Smooth muscle cell (in vitro differentiated cells): ENCODE measurements at regions not wholly inside any gene's neighbourhood (a gene's known extent, or its start where the extent isn't known, plus 50 kb on each side); places are given as distances from the start of the nearest gene placed in this dataset.

Experiments used
- DNase-seq: peaks from one replicate; lab custom pipeline; 2025; ENCODE audit not compliant: unreplicated experiment; lab: John Stamatoyannopoulos, UW
- H2AFZ ChIP-seq: fragments of 200-600 bp; sonication (generic); 2 replicates; pipeline ENCODE4 v1.6.0; 2016; ENCODE audit warnings: antibody characterized with exemption, low read depth, mild to moderate bottlenecking
- H3F3A ChIP-seq: fragments of 200-600 bp; sonication (generic); 2 replicates; pipeline ENCODE4 v1.6.0; 2017; ENCODE audit warnings: antibody characterized with exemption, low read depth
- H3K27ac ChIP-seq: fragments of 200-600 bp; sonication (generic); 2 replicates; pipeline ENCODE4 v1.5.1; 2016; ENCODE audit warnings: low read depth, mild to moderate bottlenecking
- H3K27me3 ChIP-seq: fragments of 200-600 bp; sonication (generic); 2 replicates; pipeline ENCODE4 v1.6.1; 2016; ENCODE audit warnings: low read depth, mild to moderate bottlenecking
- H3K36me3 ChIP-seq: fragments of 200-600 bp; sonication (generic); 2 replicates; pipeline ENCODE4 v1.5.1; 2016; ENCODE audit warnings: low read depth
- H3K4me1 ChIP-seq: fragments of 200-600 bp; sonication (generic); 2 replicates; pipeline ENCODE4 v1.5.1; 2016; ENCODE audit warnings: low read depth
- H3K4me2 ChIP-seq: fragments of 200-600 bp; sonication (generic); 2 replicates; pipeline ENCODE4 v1.6.0; 2016; ENCODE audit warnings: mild to moderate bottlenecking
- H3K4me3 ChIP-seq: fragments of 200-600 bp; sonication (generic); 2 replicates; pipeline ENCODE4 v1.5.1; 2016; ENCODE audit warnings: mild to moderate bottlenecking
- H3K79me2 ChIP-seq: fragments of 200-600 bp; sonication (generic); 2 replicates; pipeline ENCODE4 v1.6.0; 2016; ENCODE audit warnings: low read depth, mild to moderate bottlenecking
- H3K9ac ChIP-seq: fragments of 200-600 bp; sonication (generic); 2 replicates; pipeline ENCODE4 v1.6.0; 2016; ENCODE audit warnings: low read depth
- H3K9me3 ChIP-seq: fragments of 200-600 bp; sonication (generic); replicated peaks from 2 replicates; pipeline ENCODE4 v1.5.1; 2016; ENCODE audit warnings: low read depth
- H4K20me1 ChIP-seq: fragments of 200-600 bp; sonication (generic); 2 replicates; pipeline ENCODE4 v1.6.0; 2016; ENCODE audit warnings: low read depth
- WGBS: methylation state at CpG from one replicate; pipeline ENCODE4 v1.1.7; 2016; ENCODE audit warnings: low lambda C conversion rate; 5-methylcytosine and 5-hydroxymethylcytosine counted together
- TF ChIP-seq, protein P1 (sequence below): fragments of 200-600 bp; sonication (generic); IDR thresholded peaks from 2 replicates; pipeline ENCODE4 v1.5.1; 2017; ENCODE audit warnings: borderline replicate concordance, mild to moderate bottlenecking, antibody characterized with exemption; ENCODE audit not compliant: insufficient read depth, poor library complexity, severe bottlenecking

DNA sequence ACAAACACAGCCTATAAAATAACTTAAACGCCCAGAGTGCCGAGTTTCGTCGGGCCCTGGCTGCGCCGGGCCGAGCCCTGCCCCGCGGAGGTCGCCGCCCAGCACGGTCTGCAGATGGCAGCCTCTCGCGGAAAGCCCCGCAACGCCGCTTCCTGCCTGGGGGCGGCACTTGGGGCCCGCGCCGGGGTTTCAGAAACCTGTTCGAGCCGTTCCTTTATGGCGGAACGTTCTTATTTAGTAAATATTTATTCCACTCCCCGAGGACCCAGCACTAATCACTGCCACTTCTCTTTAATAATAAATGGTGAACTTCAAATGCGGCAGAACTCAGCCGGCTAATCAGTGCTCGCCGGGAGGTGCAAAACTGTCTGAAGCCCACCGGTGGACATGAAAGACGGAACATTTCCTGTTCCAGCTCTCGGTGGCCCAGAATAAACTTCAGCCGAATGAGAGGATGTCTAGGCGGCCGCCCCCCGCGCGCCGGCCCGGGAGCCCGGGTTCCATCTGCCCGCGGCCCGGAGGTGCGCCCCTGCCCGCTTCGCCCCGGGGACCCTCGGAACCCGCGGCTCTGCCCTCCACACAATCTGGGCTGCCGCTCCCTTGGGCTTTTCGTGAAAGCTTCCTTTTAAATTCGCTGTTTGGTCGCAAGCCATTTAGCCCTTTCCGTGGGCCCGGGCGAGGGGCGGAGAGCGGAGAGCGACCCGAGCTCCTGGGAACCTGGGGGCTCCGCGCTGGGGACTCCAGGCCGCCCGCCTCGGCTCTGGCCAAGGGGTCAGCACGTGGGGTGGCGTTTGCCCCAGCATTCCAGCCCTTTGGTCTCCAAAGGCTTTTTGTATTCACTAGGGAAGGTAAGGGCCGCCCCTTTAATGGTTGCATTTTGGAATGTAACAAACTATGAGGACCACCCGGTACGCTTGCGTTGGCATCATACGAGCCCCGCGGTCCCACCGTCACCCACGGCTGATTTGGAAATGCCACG is 110.8 kb upstream of the ATP11B start:
- no peaks in the 10 kb centered on the region for H3F3A ChIP-seq
- no peaks in the 10 kb centered on the region for H3K36me3 ChIP-seq
- peaks cover 14% of the 10 kb centered on the region for H3K4me1 ChIP-seq
- peak overlapping the region; percentile 7 for H3K9ac ChIP-seq
- H2AFZ ChIP-seq, result peak overlapping the region; percentile 100
- H3K27ac ChIP-seq, result no peak overlapping the region
- H3K9me3 ChIP-seq, result no peaks in the 10 kb centered on the region
- no peaks in the 10 kb centered on the region for H3K79me2 ChIP-seq
- peaks cover 19% of the 10 kb centered on the region for H3K27me3 ChIP-seq
- TF ChIP-seq, protein P1, sequence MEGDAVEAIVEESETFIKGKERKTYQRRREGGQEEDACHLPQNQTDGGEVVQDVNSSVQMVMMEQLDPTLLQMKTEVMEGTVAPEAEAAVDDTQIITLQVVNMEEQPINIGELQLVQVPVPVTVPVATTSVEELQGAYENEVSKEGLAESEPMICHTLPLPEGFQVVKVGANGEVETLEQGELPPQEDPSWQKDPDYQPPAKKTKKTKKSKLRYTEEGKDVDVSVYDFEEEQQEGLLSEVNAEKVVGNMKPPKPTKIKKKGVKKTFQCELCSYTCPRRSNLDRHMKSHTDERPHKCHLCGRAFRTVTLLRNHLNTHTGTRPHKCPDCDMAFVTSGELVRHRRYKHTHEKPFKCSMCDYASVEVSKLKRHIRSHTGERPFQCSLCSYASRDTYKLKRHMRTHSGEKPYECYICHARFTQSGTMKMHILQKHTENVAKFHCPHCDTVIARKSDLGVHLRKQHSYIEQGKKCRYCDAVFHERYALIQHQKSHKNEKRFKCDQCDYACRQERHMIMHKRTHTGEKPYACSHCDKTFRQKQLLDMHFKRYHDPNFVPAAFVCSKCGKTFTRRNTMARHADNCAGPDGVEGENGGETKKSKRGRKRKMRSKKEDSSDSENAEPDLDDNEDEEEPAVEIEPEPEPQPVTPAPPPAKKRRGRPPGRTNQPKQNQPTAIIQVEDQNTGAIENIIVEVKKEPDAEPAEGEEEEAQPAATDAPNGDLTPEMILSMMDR, result peak; percentile 2
- peak overlapping the region; percentile 88 for H3K4me3 ChIP-seq
- DNase-seq, result peak; percentile 20
- 2% methylated on average over 80 of the region's 80 CpGs for WGBS
- no peaks in the 10 kb centered on the region for H4K20me1 ChIP-seq
- peak overlapping the region; percentile 100 for H3K4me2 ChIP-seq

DNA sequence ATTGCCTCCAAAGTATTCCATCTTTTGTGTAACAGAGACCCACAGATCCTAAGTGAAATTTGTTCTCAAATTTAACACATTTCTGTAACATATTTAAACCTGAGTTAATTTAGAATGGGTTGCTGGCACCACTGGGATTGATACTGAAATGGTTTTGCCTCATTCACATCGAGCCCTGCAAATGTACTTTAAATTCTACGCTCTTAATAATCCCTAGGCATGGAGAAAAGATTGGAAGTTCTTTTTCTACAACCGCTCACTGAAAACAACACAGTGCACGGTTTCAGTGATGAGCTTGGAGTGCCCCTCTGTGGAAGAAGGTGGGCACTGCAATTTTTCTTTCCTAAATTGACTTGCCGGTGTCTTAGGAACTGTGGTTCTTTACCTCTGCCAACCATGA is 109.9 kb upstream of the ATP11B start:
- H2AFZ ChIP-seq, result peak overlapping the region; percentile 100
- no peaks in the 10 kb centered on the region for H3K79me2 ChIP-seq
- TF ChIP-seq, protein P1, result peak; percentile 90
- WGBS, result 4% methylated on average over 5 of the region's 5 CpGs
- H3K36me3 ChIP-seq, result no peaks in the 10 kb centered on the region
- no peaks in the 10 kb centered on the region for H3K9me3 ChIP-seq
- DNase-seq, result peak; percentile 2
- no peaks in the 10 kb centered on the region for H4K20me1 ChIP-seq
- H3K4me2 ChIP-seq, result peak overlapping the region; percentile 100
- H3K27ac ChIP-seq, result no peak overlapping the region
- peak overlapping the region; percentile 88 for H3K4me3 ChIP-seq
- H3K4me1 ChIP-seq, result peaks cover 14% of the 10 kb centered on the region
- no peaks in the 10 kb centered on the region for H3F3A ChIP-seq
- H3K27me3 ChIP-seq, result peaks cover 19% of the 10 kb centered on the region
- H3K9ac ChIP-seq, result no peak overlapping the region

DNA sequence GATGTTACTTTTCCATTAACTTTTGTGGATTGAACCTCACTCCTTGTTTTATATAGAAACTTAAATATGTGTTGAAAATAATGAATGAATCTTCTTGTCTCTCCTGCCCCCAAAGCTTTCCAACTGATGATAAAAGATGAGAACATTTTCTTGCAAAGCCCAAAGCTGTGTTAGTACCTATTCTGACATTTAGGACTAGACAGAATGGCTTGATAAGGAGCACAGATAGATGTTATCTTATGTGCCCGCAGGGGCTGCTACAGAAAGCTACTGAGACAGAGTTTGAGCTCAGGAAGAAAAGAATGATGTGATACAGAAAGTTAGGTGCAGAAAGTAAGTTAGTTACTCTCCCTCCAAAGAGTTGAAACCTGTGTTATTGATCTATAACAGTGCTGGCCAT is 109.4 kb upstream of the ATP11B start:
- H3F3A ChIP-seq, result no peaks in the 10 kb centered on the region
- H3K27me3 ChIP-seq, result peaks cover 19% of the 10 kb centered on the region
- peaks cover 14% of the 10 kb centered on the region for H3K4me1 ChIP-seq
- H3K4me3 ChIP-seq, result no peak overlapping the region
- no peaks in the 10 kb centered on the region for H4K20me1 ChIP-seq
- no peaks in the 10 kb centered on the region for H3K36me3 ChIP-seq
- TF ChIP-seq, protein P1, result no peak
- no peak overlapping the region for H2AFZ ChIP-seq
- H3K27ac ChIP-seq, result no peak overlapping the region
- no peaks in the 10 kb centered on the region for H3K79me2 ChIP-seq
- no peak overlapping the region for H3K9ac ChIP-seq
- no peaks in the 10 kb centered on the region for H3K9me3 ChIP-seq
- no peak for DNase-seq
- WGBS, result 26% methylated on average over 1 of the region's 1 CpG
- no peak overlapping the region for H3K4me2 ChIP-seq
